Liver (tissue), 8 donors: ENCODE measurements at regions not wholly inside any gene's neighbourhood (a gene's known extent, or its start where the extent isn't known, plus 50 kb on each side); places are given as distances from the start of the nearest gene placed in this dataset.

Experiments used
- DNase-seq: peaks from one replicate; pipeline ENCODE4 v3.0.0-alpha.2; 2017; ENCODE audit warnings: low spot score
- H3K27ac ChIP-seq, 2 donors: one replicate each; pipeline ENCODE4 v1.7.0; 2013; ENCODE audit warnings: inconsistent platforms in 2 of 2, low read length in 2 of 2, control low read depth in 1 of 2, low read depth in 1 of 2, mild to moderate bottlenecking in 1 of 2
- H3K27me3 ChIP-seq, 4 donors: one replicate each; pipeline versions ENCODE4 v1.6.1 to v1.7.0; 2013; ENCODE audit warnings: low read length in 3 of 4, inconsistent platforms in 1 of 4, mild to moderate bottlenecking in 1 of 4, moderate library complexity in 1 of 4; ENCODE audit not compliant: control insufficient read depth in 4 of 4, insufficient read depth in 4 of 4
- H3K36me3 ChIP-seq, 4 donors: one replicate each; pipeline versions ENCODE4 v1.6.1 to v1.7.0; 2013; ENCODE audit warnings: low read length in 3 of 4, mild to moderate bottlenecking in 3 of 4, low read depth in 1 of 4, moderate library complexity in 1 of 4; ENCODE audit not compliant: control insufficient read depth in 4 of 4, insufficient read depth in 3 of 4
- H3K4me1 ChIP-seq, 4 donors: one replicate each; pipeline versions ENCODE4 v1.6.1 to v1.7.0; 2013; ENCODE audit warnings: low read length in 3 of 4, mild to moderate bottlenecking in 3 of 4, moderate library complexity in 1 of 4; ENCODE audit not compliant: control insufficient read depth in 4 of 4, insufficient read depth in 4 of 4
- H3K4me3 ChIP-seq, 3 donors: one replicate each; pipeline versions ENCODE4 v1.6.1 to v1.7.0; 2013; ENCODE audit warnings: low read length in 3 of 3, control low read depth in 1 of 3, low read depth in 1 of 3, mild to moderate bottlenecking in 1 of 3
- H3K9ac ChIP-seq, 2 donors: one replicate each; pipeline ENCODE4 v1.7.0; 2013; ENCODE audit warnings: low read length in 2 of 2, mild to moderate bottlenecking in 2 of 2, moderate library complexity in 2 of 2, control low read depth in 1 of 2, low read depth in 1 of 2
- H3K9me3 ChIP-seq, 4 donors: one replicate each; pipeline versions ENCODE4 v1.6.1 to v1.7.0; 2013; ENCODE audit warnings: low read length in 3 of 4; ENCODE audit not compliant: control insufficient read depth in 4 of 4
- CTCF ChIP-seq: fragments of 150-350 bp; IDR thresholded peaks from 2 replicates; pipeline ENCODE4 v1.5.1; 2017; ENCODE audit warnings: improper control_type of control experiment, low read depth, low read length; ENCODE audit not compliant: missing input control
- FOXA1 ChIP-seq: IDR thresholded peaks from 2 replicates; pipeline ENCODE4 v1.6.1; 2016; ENCODE audit warnings: antibody characterized with exemption
- HNF4G ChIP-seq: IDR thresholded peaks from 2 replicates; pipeline ENCODE4 v1.6.1; 2016; ENCODE audit warnings: antibody characterized with exemption
- MAX ChIP-seq: IDR thresholded peaks from 2 replicates; pipeline ENCODE4 v1.6.1; 2016; ENCODE audit warnings: antibody characterized with exemption
- REST ChIP-seq: IDR thresholded peaks from 2 replicates; pipeline ENCODE4 v1.6.1; 2016; ENCODE audit warnings: antibody characterized with exemption, mild to moderate bottlenecking
- RXRA ChIP-seq, 2 donors: IDR thresholded peaks; 2 replicates each; pipeline ENCODE4 v1.6.1; 2017 to 2018; ENCODE audit warnings: antibody characterized with exemption in 2 of 2, mild to moderate bottlenecking in 1 of 2
- WGBS: extraction: QIAGEN DNeasy Blood & Tissue Kit; methylation state at CpG from one replicate; pipeline ENCODE4 v1.1.7; 2013; 5-methylcytosine and 5-hydroxymethylcytosine counted together
- donor health status: healthy.
- donor health status: healthy.
- donor health status: healthy.
- donor health status: healthy.
- donor health status: healthy.

GRCh38 chrX:6986915-6987314, 160.6 kb upstream of the STS start:
- Histone ChIP-seq H3K9me3 (no peaks in the 10 kb centered on the region), H3K27ac (no peak overlapping the region), H3K27me3 (no peaks in the 10 kb centered on the region), H3K4me1 (peaks cover 0 to 13% (median 4%) of the 10 kb centered on the region in 4 donors), H3K4me3 (no peak overlapping the region), H3K36me3 (no peaks in the 10 kb centered on the region), H3K9ac (no peak overlapping the region)
- WGBS, result 73% methylated on average over 4 of the region's 4 CpGs
- TF ChIP-seq MAX, result no peak
- DNase-seq, result no peak

GRCh38 chrX:6985537-6985936, 162.0 kb upstream of the STS start:
- no peaks in the 10 kb centered on the region for H3K9me3 ChIP-seq
- H3K36me3 ChIP-seq, result no peaks in the 10 kb centered on the region
- TF ChIP-seq REST (peak; percentile 81), RXRA (IDR thresholded peaks at IDR 0.05) (no peak)
- no peak overlapping the region for H3K9ac ChIP-seq
- H3K27ac ChIP-seq, result no peak overlapping the region
- H3K4me1 ChIP-seq, result peaks cover 0 to 16% (median 4%) of the 10 kb centered on the region in 4 donors
- no peaks in the 10 kb centered on the region for H3K27me3 ChIP-seq
- H3K4me3 ChIP-seq, result no peak overlapping the region
- WGBS, result 45% methylated on average over 7 of the region's 7 CpGs
- DNase-seq, result no peak

GRCh38 chrX:6983207-6983955, 164.1 kb upstream of the STS start:
- Histone ChIP-seq H3K27ac (no peak overlapping the region), H3K27me3 (no peaks in the 10 kb centered on the region)
- 90% methylated on average over 11 of the region's 11 CpGs for WGBS

More at GRCh38 chrX:6983207-6983955, 164.1 kb upstream of the STS start:
- no peaks in the 10 kb centered on the region for H3K9me3 ChIP-seq
- H3K4me1 ChIP-seq, result peaks cover 0 to 12% (median 2%) of the 10 kb centered on the region in 4 donors
- no peak overlapping the region for H3K9ac ChIP-seq
- DNase-seq, result no peak
- H3K4me3 ChIP-seq, result no peak overlapping the region
- H3K36me3 ChIP-seq, result no peaks in the 10 kb centered on the region
- TF ChIP-seq CTCF (no peak), HNF4G (no peak), REST (no peak), FOXA1 (no peak)
